ENCODE measurements at regions not wholly inside any gene's neighbourhood (a gene's known extent, or its start where the extent isn't known, plus 50 kb on each side); places are given as distances from the start of the nearest gene placed in this dataset.

- TF ChIP-seq ZBTB7A (CRISPR knock-in tag; IDR thresholded peaks at IDR 0.05) (no peak), CTCF (CRISPR knock-in tag; IDR thresholded peaks at IDR 0.05) (no peak), POLR2A (IDR thresholded peaks at IDR 0.05; ENCODE audit: insufficient read depth in 1 of 2, low read depth in 2 of 2, low read length in 2 of 2) (no peak), ZNF777 (CRISPR knock-in tag; IDR thresholded peaks at IDR 0.05) (no peak), NR0B2 (CRISPR knock-in tag; IDR thresholded peaks at IDR 0.05) (no peak), RNF219 (CRISPR knock-in tag; IDR thresholded peaks at IDR 0.05) (no peak), RNF2 (conservative IDR thresholded peaks at IDR 0.05; ENCODE audit: low read depth) (no peak), NFRKB (IDR thresholded peaks at IDR 0.05) (no peak), CEBPB (IDR thresholded peaks at IDR 0.05; ENCODE audit: borderline replicate concordance, low read depth, low read length) (no peak), GABPA (IDR thresholded peaks at IDR 0.05; ENCODE audit: low read depth, low read length) (no peak), GABPA (CRISPR knock-in tag; IDR thresholded peaks at IDR 0.05; ENCODE audit: low read depth) (no peak), POLR2AphosphoS5 (IDR thresholded peaks at IDR 0.05; ENCODE audit: low read depth, low read length) (no peak), CC2D1A (CRISPR knock-in tag; IDR thresholded peaks at IDR 0.05) (no peak)
These were observed 142.6 kb upstream of the PDE10A start for GRCh38 chr6:165805636-165806035.
